ENCODE measurements at regions not wholly inside any gene's neighbourhood (a gene's known extent, or its start where the extent isn't known, plus 50 kb on each side); places are given as distances from the start of the nearest gene placed in this dataset.

DNA sequence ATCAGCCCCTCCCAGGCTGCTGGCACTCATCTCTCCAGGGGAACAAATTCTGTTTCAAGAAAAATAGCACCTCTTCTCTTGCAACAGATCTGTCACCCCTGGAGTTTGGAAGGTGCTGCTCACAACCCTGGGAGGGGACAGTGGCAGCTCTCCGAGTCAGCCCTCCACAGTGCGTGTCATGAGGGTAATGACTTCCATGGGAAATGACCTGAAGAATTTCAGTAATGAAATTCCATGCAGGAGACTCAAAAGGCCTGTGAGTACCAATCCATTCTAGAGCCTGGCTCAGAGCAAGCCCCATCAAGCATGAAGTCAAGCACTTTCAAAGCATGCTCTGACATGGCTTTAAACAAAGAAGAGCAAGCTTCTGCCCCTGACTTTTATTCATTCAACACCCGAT, 276.3 kb upstream of the PARD3B start:
- Histone ChIP-seq H3K4me3 (replicated peaks in 1 of 4; ENCODE audit: control extremely low read depth in 1 of 4, insufficient read depth in 1 of 4, low read depth in 3 of 4, low read length in 4 of 4) (no peak overlapping the region), H3K4me2 (ENCODE audit: extremely low read depth, insufficient read depth, low read length) (no peak overlapping the region), H3K36me3 (ENCODE audit: control insufficient read depth, insufficient read depth, low read length) (no peaks in the 10 kb centered on the region), H3K27me3 (ENCODE audit: control insufficient read depth, insufficient read depth, low read length) (peaks cover 4% of the 10 kb centered on the region), H3K9me3 (ENCODE audit: control insufficient read depth, insufficient read depth, low read depth, low read length) (no peaks in the 10 kb centered on the region), H2AFZ (ENCODE audit: low read length) (no peak overlapping the region), H4K20me1 (ENCODE audit: control insufficient read depth, extremely low read depth, insufficient read depth, low read length) (no peaks in the 10 kb centered on the region), H3K4me1 (ENCODE audit: control insufficient read depth, extremely low read depth, insufficient read depth, low read length) (no peaks in the 10 kb centered on the region), H3K9ac (ENCODE audit: insufficient read depth, low read length) (no peak overlapping the region), H3K79me2 (ENCODE audit: control insufficient read depth, insufficient read depth, low read length) (no peaks in the 10 kb centered on the region), H3K27ac (ENCODE audit: insufficient read depth, low read length) (no peak overlapping the region)
- TF ChIP-seq, protein P1, sequence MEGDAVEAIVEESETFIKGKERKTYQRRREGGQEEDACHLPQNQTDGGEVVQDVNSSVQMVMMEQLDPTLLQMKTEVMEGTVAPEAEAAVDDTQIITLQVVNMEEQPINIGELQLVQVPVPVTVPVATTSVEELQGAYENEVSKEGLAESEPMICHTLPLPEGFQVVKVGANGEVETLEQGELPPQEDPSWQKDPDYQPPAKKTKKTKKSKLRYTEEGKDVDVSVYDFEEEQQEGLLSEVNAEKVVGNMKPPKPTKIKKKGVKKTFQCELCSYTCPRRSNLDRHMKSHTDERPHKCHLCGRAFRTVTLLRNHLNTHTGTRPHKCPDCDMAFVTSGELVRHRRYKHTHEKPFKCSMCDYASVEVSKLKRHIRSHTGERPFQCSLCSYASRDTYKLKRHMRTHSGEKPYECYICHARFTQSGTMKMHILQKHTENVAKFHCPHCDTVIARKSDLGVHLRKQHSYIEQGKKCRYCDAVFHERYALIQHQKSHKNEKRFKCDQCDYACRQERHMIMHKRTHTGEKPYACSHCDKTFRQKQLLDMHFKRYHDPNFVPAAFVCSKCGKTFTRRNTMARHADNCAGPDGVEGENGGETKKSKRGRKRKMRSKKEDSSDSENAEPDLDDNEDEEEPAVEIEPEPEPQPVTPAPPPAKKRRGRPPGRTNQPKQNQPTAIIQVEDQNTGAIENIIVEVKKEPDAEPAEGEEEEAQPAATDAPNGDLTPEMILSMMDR (conservative IDR thresholded peaks at IDR 0.05 in 1 of 2, IDR thresholded peaks at IDR 0.05 in 1 of 2; ENCODE audit: low read depth in 1 of 2, low read length in 2 of 2), result no peak
- DNase-seq (ENCODE audit: low read depth in 2 of 2), result no peak

DNA sequence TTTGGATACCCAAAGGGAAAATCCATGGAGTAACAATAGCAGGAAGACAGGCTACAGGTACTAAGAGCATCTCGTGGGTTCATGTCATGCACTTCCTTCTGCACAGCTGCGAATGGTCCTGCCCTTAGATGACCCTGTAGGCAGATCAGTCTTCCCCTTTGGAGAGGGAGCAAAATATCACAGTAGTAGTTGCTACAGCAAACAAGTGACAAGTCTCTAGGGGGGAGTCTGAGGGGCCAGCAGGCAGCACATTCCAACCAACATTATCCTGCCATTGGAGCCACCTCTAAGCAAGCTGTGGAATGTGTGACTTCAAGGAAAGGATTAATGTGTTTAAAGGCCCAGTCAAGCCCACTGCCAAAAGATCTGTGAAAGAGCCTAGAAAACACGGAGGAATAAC, 273.2 kb upstream of the PARD3B start:
- Histone ChIP-seq H3K36me3 (ENCODE audit: control insufficient read depth, insufficient read depth, low read length) (no peaks in the 10 kb centered on the region), H3K27me3 (ENCODE audit: control insufficient read depth, insufficient read depth, low read length) (no peaks in the 10 kb centered on the region), H3K4me2 (ENCODE audit: extremely low read depth, insufficient read depth, low read length) (no peak overlapping the region), H3K79me2 (ENCODE audit: control insufficient read depth, insufficient read depth, low read length) (no peaks in the 10 kb centered on the region), H3K27ac (ENCODE audit: insufficient read depth, low read length) (no peak overlapping the region), H3K9ac (ENCODE audit: insufficient read depth, low read length) (no peak overlapping the region), H4K20me1 (ENCODE audit: control insufficient read depth, extremely low read depth, insufficient read depth, low read length) (no peaks in the 10 kb centered on the region), H3K4me3 (replicated peaks in 1 of 4; ENCODE audit: control extremely low read depth in 1 of 4, insufficient read depth in 1 of 4, low read depth in 3 of 4, low read length in 4 of 4) (no peak overlapping the region), H2AFZ (ENCODE audit: low read length) (no peak overlapping the region), H3K9me3 (ENCODE audit: control insufficient read depth, insufficient read depth, low read depth, low read length) (no peaks in the 10 kb centered on the region), H3K4me1 (ENCODE audit: control insufficient read depth, extremely low read depth, insufficient read depth, low read length) (no peaks in the 10 kb centered on the region)
- TF ChIP-seq, protein P1 (conservative IDR thresholded peaks at IDR 0.05 in 1 of 2, IDR thresholded peaks at IDR 0.05 in 1 of 2; ENCODE audit: low read depth in 1 of 2, low read length in 2 of 2), result no peak
- no peak for DNase-seq (ENCODE audit: low read depth in 2 of 2)

DNA sequence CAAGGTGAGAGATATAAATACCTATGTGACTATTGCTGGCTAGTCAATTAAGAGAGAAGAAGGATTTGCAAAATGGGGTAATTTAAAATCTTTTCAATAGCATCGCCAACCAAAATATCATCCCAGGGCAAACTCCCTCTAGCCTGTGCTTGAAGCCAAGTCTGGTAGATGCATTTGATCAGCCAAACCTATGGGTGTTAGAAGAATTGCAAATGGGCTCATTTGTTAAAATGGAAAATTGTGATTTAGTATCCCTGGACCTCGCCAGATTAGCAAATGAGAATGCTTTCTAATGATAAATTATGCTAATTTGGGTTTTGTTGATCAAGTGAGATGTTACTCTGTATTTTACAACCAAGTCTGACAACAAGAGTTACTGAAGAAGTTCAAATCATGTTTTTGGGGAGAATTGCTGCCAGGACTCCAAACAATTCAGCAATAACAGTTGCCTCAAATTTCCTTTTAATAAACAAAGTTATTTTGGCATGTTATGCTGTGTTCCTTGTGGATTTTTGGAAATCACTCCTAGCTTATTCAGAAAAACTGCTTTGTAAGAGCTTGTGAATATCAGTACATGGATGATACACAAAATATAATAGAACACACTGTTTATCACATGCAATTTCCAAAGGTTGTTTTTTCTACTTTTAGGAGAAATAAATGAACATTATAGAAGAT, 272.5 kb upstream of the PARD3B start:
- Histone ChIP-seq H3K9me3 (ENCODE audit: control insufficient read depth, insufficient read depth, low read depth, low read length) (no peaks in the 10 kb centered on the region), H3K9ac (ENCODE audit: insufficient read depth, low read length) (no peak overlapping the region), H3K27ac (ENCODE audit: insufficient read depth, low read length) (no peak overlapping the region), H3K4me2 (ENCODE audit: extremely low read depth, insufficient read depth, low read length) (no peak overlapping the region), H3K4me1 (ENCODE audit: control insufficient read depth, extremely low read depth, insufficient read depth, low read length) (no peaks in the 10 kb centered on the region), H3K27me3 (ENCODE audit: control insufficient read depth, insufficient read depth, low read length) (no peaks in the 10 kb centered on the region), H3K36me3 (ENCODE audit: control insufficient read depth, insufficient read depth, low read length) (no peaks in the 10 kb centered on the region), H2AFZ (ENCODE audit: low read length) (no peak overlapping the region), H3K4me3 (replicated peaks in 1 of 4; ENCODE audit: control extremely low read depth in 1 of 4, insufficient read depth in 1 of 4, low read depth in 3 of 4, low read length in 4 of 4) (no peak overlapping the region), H4K20me1 (ENCODE audit: control insufficient read depth, extremely low read depth, insufficient read depth, low read length) (no peaks in the 10 kb centered on the region), H3K79me2 (ENCODE audit: control insufficient read depth, insufficient read depth, low read length) (no peaks in the 10 kb centered on the region)
- no peak for DNase-seq (ENCODE audit: low read depth in 2 of 2)
- TF ChIP-seq, protein P1 (conservative IDR thresholded peaks at IDR 0.05 in 1 of 2, IDR thresholded peaks at IDR 0.05 in 1 of 2; ENCODE audit: low read depth in 1 of 2, low read length in 2 of 2), result no peak
- TF ChIP-seq EZH2 (IDR thresholded peaks at IDR 0.05; ENCODE audit: low read length, missing control alignments), result no peak
